Esophagus muscularis mucosa (tissue), 4 donors: ENCODE measurements at regions not wholly inside any gene's neighbourhood (a gene's known extent, or its start where the extent isn't known, plus 50 kb on each side); places are given as distances from the start of the nearest gene placed in this dataset.

Experiments used
- DNase-seq: peaks from one replicate; pipeline ENCODE4 v3.0.0-alpha.2; 2017; ENCODE audit errors: extremely low spot score
- H3K27ac ChIP-seq, 4 donors: fragments of 200-600 bp; sonication (generic); replicated peaks in 1 of 4; 1 replicate in 3 of 4; 2 replicates in 1 of 4; pipeline ENCODE4 v1.5.1; 2016 to 2019; ENCODE audit warnings: mild to moderate bottlenecking in 1 of 4
- H3K27me3 ChIP-seq, 4 donors: fragments of 200-600 bp; sonication (generic); one replicate each; pipeline versions ENCODE4 v1.5.1 to v1.6.0; 2016 to 2019
- H3K36me3 ChIP-seq, 4 donors: fragments of 200-600 bp; sonication (generic); one replicate each; pipeline ENCODE4 v1.5.1; 2016 to 2019
- H3K4me1 ChIP-seq, 4 donors: fragments of 200-600 bp; sonication (generic); one replicate each; pipeline ENCODE4 v1.5.1; 2016 to 2019
- H3K4me3 ChIP-seq, 4 donors: fragments of 200-600 bp; sonication (generic); 1 replicate in 2 of 4; 2 replicates in 2 of 4; pipeline ENCODE4 v1.5.1; 2016 to 2019; ENCODE audit warnings: mild to moderate bottlenecking in 4 of 4, moderate library complexity in 1 of 4
- H3K9me3 ChIP-seq, 4 donors: fragments of 200-600 bp; sonication (generic); 1 replicate in 3 of 4; 2 replicates in 1 of 4; pipeline ENCODE4 v1.5.1; 2016 to 2019
- CTCF ChIP-seq, 3 experiments: fragments of 200-600 bp in 2 of 3; fragments of 450-650 bp in 1 of 3; sonication (generic) in 2 of 3; IDR thresholded peaks; one replicate each; pipeline ENCODE4 v1.5.1; 2017 to 2019; ENCODE audit warnings: antibody characterized with exemption in 3 of 3, mild to moderate bottlenecking in 2 of 3, moderate library complexity in 1 of 3
- EP300 ChIP-seq: sonication (generic); formaldehyde crosslinking; IDR thresholded peaks from one replicate; pipeline ENCODE4 v1.6.1; 2017; ENCODE audit warnings: antibody characterized with exemption
- POLR2A ChIP-seq: fragments of 450-650 bp; IDR thresholded peaks from one replicate; pipeline ENCODE4 v1.6.1; 2017; ENCODE audit warnings: antibody characterized with exemption, moderate library complexity, mild to moderate bottlenecking, low read depth
- POLR2AphosphoS5 ChIP-seq, 2 donors: sonication (generic); formaldehyde crosslinking; IDR thresholded peaks; one replicate each; pipeline ENCODE4 v1.6.1; 2017; ENCODE audit warnings: antibody characterized with exemption in 2 of 2
- WGBS: methylation state at CpG from one replicate; pipeline ENCODE4 v1.1.5; 2018; 5-methylcytosine and 5-hydroxymethylcytosine counted together
- intact Hi-C: fragments of 100-400 bp; cut with DNase I; formaldehyde crosslinking; loops from one replicate; pipeline ENCODE4 v1.15.1; 2023

DNA sequence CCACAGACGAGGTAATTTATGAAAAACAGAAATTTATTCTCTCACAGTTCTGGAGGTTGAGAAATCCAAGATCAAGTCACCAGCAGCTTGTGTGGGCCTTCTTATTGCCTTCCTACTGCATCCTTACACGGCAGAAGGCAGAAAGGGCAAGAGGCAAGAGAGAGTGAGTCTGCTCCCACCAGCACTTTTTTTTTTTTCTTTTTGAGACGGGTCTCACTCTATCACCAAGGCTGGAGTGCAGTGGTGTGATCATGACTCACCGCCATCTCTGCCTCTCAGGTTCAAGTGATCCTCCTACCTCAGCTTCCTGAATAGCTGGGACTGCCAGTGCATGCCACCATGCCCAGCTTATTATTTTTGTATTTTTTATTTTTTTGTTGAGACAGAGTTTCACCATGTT lies 78.5 kb upstream of the HK2 start:
- no peaks in the 10 kb centered on the region for H3K36me3 ChIP-seq
- intact Hi-C loops: no loop called here
- TF ChIP-seq POLR2AphosphoS5 (IDR thresholded peaks at IDR 0.05): no peak
- TF ChIP-seq POLR2A: no peak
- H3K4me1 ChIP-seq: no peaks in the 10 kb centered on the region
- no peak for DNase-seq
- H3K9me3 ChIP-seq: peaks cover 0 to 17% (median 14%) of the 10 kb centered on the region in 4 donors
- H3K4me3 ChIP-seq: no peak overlapping the region
- H3K27ac ChIP-seq: no peak overlapping the region
- 88% methylated on average over 4 of the region's 4 CpGs for WGBS
- no peaks in the 10 kb centered on the region for H3K27me3 ChIP-seq

- H3K27me3 ChIP-seq: no peaks in the 10 kb centered on the region
- TF ChIP-seq POLR2AphosphoS5 (IDR thresholded peaks at IDR 0.05) (no peak), POLR2A (no peak), CTCF (IDR thresholded peaks at IDR 0.05) (no peak), EP300 (no peak)
- peaks cover 0 to 17% (median 14%) of the 10 kb centered on the region in 4 donors for H3K9me3 ChIP-seq
- DNase-seq: no peak
- H3K4me3 ChIP-seq: no peak overlapping the region
- intact Hi-C loops: no loop called here
- no peaks in the 10 kb centered on the region for H3K36me3 ChIP-seq
- no peaks in the 10 kb centered on the region for H3K4me1 ChIP-seq
- no peak overlapping the region for H3K27ac ChIP-seq
Measured at GRCh38 chr2:74756356-74756890, 77.5 kb upstream of the HK2 start.

DNA sequence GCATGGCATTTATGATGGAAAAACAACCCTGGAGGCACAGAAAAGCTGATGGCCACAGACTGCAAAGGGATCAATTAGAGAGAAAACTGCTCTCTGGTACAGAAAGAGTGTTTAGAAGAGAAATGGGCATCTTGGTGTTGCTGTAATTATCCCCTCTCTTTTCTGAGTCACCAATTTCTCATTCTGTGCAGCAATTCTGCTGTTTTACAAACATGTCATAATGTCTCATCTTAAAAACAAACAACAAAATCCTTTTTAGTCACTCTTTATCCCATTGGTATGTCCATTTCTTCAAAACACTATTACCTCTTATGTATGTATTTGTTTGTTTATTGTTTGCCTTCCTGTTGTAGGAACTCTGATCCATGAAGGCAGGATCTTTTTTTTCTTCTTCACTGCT lies 73.9 kb upstream of the HK2 start:
- no peaks in the 10 kb centered on the region for H3K27me3 ChIP-seq
- no peak for TF ChIP-seq POLR2A
- intact Hi-C loops: no loop called here
- peaks cover 0 to 17% (median 14%) of the 10 kb centered on the region in 4 donors for H3K9me3 ChIP-seq
- no peak overlapping the region for H3K4me3 ChIP-seq
- H3K27ac ChIP-seq: no peak overlapping the region
- peaks cover 0 to 8% (median 4%) of the 10 kb centered on the region in 4 donors for H3K4me1 ChIP-seq
- no peak for DNase-seq
- H3K36me3 ChIP-seq: no peaks in the 10 kb centered on the region

- DNase-seq: no peak
- H3K4me1 ChIP-seq: peaks cover 0 to 8% (median 4%) of the 10 kb centered on the region in 4 donors
- no peaks in the 10 kb centered on the region for H3K36me3 ChIP-seq
- H3K27me3 ChIP-seq: no peaks in the 10 kb centered on the region
- no peak overlapping the region for H3K27ac ChIP-seq
- H3K4me3 ChIP-seq: no peak overlapping the region
- TF ChIP-seq POLR2AphosphoS5 (IDR thresholded peaks at IDR 0.05) (no peak), CTCF (IDR thresholded peaks at IDR 0.05) (no peak), EP300 (no peak), POLR2A (no peak)
- WGBS: 93% methylated on average over 6 of the region's 6 CpGs
- H3K9me3 ChIP-seq: peaks cover 0 to 10% (median 8%) of the 10 kb centered on the region in 4 donors
- intact Hi-C loops: no loop called here
Measured at GRCh38 chr2:74760875-74761630, 72.9 kb upstream of the HK2 start.

DNA sequence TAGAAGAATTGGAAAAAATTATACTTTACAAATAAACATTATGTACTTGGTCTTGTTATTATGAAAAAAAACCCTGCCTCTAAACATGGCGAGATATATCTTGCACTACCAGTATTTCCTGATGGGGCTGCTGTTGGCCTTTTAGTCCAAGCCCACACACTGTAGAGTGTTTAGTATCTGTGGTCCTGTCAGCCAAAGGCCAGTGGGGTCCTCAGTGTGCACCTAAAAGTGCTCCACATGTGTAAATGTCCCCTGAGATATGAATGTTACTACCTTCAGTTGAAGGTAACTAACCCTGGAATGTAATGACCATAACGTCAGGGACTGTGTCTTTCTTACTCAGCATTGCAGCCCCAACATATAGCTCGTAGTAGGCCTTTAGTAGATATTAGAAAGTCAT lies 71.1 kb upstream of the HK2 start:
- Histone ChIP-seq H3K9me3 (no peaks in the 10 kb centered on the region), H3K4me3 (no peak overlapping the region), H3K4me1 (peaks cover 0 to 13% (median 9%) of the 10 kb centered on the region in 4 donors), H3K36me3 (no peaks in the 10 kb centered on the region), H3K27me3 (no peaks in the 10 kb centered on the region), H3K27ac (no peak overlapping the region)
- 82% methylated on average over 3 of the region's 3 CpGs for WGBS
- intact Hi-C loops: no loop called here
- no peak for DNase-seq
- TF ChIP-seq POLR2A (no peak), CTCF (IDR thresholded peaks at IDR 0.05) (no peak), EP300 (no peak), POLR2AphosphoS5 (IDR thresholded peaks at IDR 0.05) (no peak)
